NK-92 treated with Interleukin-12 subunit alpha and Interleukin-12 subunit beta, amount 100 ng/mL, for 24 hours (cell line): ENCODE measurements at regions not wholly inside any gene's neighbourhood (a gene's known extent, or its start where the extent isn't known, plus 50 kb on each side); places are given as distances from the start of the nearest gene placed in this dataset.

Experiments used
- DNase-seq: peaks from one replicate; lab custom pipeline; 2025; lab: John Stamatoyannopoulos, UW

DNA sequence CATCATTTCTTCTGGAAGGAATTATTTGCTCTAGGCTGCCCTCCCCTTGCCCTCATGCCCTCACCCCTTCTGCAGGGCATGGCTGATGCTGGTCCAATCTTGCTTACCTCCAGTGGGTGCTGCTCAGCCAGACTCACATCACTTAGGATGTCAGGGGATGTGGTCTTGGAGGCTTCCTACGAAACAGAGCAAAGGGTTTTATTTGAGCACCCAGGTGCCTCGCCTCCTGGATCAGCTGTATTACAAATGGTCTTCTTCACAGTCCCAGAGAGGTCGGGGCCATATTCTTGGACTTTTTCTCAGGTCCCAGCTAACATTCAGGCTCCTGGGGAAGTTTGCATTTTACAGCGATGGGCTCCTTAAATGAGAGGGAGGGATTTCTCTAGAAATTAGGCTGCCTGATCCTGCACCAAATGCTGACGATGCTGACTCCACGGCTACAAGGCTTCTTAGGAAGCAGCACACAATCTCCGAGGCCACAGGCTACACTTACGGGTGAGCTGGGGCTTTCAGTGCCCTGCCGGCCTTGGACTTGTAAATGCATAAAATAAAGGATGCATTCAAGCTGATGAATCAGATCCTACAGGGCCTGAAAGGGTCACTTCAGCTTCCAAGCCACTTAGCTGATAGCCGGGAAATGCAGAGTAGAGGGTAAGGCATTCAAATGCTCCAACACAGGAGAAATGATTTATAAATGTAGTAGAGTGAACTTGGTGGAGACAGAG lies 159.8 kb upstream of the ECI2 start:
- no peak for DNase-seq

DNA sequence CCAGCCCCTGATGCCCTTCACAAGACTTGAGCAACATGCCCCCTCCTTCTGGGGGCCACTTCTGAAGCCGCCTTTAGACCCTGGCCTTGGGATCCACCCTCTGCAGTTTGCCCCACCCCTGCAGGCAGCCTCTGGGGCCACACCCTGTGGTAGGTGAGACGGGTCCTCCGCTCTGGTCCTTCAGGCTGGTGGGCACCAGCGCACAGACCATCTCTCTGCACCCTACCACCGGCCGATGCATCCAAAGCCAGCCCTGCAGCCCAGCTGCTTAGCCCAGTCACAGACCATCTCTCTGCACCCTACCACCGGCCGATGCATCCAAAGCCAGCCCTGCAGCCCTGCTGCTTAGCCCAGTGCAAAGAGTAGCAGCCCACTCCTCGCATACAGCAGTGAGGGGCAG lies 159.3 kb upstream of the ECI2 start:
- DNase-seq, result no peak

DNA sequence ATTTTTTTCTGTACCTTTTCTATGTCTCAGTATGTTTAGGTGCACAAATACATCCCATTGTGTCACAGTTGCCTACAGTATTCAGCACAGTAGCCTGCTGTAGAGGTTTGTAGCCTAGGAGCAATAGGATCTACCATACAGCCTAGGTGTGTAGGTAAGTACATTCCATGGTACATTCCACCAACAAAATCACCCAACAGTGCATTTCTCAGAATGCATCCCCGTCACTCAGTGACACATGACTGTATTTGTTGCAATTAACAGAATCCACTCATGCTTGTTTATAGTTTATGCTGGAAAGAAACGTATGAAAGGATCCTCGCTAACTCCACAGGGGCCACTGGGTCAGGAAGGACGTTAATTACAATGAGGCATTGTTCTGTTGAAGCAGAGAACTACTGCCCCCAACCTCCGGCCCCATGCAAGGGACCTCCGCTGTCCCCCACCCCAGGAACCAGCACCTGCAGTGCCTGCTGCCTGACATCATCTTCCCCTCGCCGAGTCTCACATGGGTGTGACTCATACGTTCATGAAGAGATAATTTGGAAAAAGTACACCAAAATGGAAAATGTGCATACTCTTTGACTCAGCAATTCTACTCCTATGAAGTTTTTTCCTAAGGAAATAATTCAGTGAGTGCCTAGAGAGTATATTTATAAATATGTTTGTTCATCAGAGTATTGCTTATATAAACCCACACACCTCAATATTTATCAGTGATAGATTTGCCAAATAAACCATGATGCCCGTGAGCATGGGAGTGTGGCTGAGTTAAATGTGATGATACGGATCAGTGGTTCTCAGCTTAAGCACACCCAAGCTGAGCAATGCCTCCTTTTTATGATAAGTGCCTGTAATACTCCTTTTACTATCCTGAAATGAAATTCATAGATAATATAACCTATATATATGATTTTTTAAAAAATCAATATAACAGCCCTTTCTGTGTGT lies 156.4 kb upstream of the ECI2 start:
- DNase-seq, result no peak

DNA sequence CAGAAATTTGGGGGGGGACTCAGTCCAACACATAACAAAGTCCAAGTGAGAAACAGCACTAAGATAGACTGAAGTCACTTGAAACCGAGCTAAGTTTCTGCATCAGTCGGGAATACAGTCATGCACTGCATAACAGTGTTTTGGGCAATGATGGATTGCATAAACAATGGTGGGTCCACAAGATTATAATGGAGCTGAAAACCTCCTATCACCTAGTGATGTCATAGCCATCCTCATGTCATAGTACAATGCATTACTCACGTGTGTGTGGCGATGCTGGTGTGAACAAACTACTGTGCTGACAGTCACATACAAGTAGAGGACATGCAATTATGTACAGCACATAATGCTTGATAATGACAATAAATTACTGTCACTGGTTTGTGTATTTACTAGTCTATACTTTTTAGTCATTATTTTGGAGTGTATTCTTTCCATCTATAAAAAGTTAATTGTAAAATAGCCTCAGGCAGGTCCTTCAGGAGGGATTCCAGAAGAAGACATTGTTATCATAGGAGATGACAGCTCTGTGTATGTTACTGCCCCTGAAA lies 154.5 kb upstream of the ECI2 start:
- DNase-seq, result no peak

DNA sequence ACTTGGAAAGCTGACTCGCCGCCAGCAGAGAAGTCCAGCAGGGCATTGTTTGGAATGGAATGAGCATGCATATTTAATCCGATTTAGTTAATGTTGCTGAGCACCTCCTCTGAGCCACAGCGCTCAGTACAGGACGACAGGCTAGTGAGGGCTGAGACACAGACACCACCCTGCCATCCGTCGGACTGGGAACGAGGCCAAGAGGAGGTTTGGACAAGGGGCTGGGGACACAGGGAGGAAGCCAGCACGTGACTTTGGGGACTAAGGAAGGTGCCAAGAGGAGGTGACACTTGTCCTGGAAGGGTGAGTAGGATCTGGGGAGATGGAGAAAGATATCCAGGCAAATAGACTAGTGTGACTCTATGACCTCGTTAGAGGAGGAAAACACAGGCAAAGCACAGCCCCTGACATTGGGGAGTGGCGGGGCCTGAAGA lies 152.5 kb upstream of the ECI2 start:
- no peak for DNase-seq

DNA sequence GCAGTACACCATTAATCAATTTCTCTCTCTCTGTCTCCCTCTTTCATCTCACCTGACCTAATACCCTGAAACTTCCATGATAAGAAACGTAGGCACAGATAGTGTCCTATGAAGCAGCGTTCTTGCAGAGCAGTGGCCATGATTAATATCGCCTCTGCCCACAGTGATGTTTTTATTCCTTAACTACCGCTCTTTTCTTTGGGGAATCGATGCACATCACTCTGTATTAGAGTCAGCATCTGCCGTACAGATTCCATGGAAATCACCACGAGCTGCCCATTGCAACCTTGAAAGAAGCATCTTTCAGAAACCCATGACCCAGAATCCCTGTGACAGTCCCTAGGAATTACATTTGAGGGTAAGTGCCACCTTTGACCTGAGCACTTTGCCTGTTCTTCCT lies 152.0 kb upstream of the ECI2 start:
- no peak for DNase-seq

DNA sequence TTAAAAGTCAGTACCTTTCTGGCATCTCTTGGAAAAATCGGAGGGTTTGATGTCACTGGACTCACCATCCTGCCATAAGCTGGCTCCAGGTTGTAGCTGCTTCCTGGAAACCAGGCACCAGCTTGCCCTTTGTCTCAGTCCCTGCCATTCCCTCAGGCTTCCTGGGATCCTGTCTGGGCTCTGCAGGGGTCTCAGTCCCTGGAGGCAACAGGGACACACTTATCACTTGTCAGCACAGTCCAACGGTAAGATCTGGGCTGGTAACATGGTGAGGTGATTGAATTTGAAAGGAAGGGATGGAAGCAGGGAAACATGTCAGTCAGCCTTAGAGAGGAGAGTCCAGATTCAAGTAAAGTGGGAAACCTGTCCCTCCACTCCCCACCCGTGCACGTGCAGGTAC lies 147.6 kb upstream of the ECI2 start:
- DNase-seq, result no peak

DNA sequence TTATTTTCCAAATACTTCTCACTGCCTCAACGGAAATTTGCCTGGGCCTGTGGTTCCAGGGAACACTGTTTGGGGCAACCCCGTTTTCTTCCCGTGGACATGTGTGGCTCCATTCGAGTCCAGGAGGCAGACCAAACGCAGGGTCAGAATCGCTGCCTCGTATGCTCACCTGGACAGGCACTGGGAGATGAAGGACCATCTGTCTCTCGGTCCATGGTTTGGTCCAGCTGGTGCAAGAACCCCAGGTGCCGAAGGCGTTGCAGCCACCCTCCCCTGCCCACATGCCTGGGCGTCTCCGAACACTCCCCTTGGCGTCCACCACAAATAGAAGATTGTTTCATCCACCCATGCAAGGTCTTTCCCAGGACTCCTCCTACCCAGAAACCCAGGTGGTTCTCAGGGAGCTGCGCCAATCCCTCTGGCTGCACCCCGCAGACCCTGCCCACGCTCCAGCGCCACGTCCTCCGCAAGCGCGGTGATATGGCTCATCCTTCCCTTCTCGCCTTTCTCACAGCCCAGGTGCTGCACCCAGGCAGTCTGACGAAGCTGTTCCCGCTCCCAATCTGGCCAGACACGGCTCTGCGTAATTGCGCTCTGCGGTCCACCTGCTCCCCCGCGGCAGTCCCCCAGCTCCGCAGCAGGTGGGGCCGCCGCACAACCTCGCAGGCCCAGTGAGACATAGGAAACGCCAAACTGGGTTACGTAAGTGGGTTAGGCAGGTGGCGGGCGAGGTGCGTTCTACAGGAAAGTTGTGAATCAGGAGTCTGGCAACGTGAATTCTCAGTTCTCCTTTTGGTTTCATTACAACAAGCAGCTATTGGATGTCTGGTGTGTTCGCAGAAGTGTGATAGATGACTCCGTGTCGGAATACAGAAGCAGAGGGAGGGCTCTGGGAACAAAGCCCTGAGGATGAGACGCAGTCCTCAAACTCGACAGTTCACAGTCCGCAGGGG lies 146.2 kb upstream of the ECI2 start:
- no peak for DNase-seq

DNA sequence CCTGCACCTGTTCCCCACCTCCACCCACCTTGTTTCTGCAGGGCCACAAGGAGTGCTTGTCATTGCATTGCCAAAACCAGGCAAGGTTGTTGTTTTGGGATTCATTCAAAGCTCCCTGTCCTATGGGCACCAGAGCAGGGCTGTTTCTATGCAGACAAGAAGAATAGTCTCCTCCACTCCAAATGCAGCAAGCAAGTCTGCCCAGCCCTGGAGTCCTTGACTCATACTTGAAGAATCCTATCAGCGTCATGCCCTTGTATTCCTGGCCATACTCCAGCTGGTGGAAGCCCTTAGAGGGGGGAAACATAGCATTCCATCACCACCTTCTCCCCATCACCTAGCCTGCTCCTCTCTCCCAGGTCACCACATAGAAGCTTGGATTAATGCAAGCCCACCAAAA lies 145.3 kb upstream of the ECI2 start:
- DNase-seq, result no peak

DNA sequence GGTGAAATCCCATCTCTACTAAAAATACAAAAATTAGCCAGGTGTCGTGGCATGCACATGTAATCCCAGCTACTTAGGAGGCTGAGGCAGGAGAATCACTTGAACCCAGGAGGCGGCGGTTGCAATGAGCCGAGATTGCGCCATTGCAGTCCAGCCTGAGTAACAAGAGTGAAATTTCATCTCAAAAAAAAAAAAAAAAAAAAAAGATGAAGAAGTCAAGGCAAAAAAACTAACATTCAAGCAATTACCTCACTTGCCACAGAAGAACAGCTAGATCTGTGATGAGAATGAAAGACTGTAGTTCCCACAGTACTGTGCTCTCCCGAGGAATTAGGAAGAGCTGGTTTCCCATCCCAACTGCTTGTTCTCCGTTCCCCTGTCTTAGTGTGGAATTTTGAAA lies 144.7 kb upstream of the ECI2 start:
- no peak for DNase-seq

DNA sequence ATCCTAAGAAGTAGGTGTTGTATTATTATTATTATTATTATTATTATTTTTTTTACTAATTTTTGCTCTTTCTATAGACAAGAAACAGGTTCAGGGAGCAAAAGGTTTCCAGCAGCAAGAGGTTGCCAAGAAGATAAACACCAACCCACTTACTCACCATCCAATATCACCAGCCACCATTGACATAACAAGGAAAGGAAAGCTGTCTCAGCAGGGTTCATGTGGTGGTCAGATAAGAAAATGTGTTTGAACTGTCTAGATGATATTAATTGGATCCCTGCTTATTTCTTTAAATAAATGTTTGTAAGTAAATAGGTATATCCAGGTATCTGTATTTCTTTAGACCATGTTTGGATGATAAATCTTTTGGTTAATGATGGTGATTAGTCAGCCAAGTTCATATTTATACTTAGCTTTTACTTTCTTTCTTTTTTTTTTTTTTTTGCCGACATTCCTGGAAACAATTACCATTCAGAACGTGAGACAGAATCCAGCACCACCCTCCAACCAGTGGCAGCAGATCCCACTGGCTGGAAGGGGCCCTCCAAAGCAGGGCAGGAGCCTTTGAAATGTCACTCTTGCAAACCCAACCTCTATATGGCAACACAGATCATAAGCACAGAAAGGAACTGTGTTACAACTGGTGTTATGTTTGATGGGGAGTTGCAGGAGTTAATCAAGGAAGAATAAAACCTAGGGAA lies 139.2 kb upstream of the ECI2 start:
- DNase-seq, result no peak

DNA sequence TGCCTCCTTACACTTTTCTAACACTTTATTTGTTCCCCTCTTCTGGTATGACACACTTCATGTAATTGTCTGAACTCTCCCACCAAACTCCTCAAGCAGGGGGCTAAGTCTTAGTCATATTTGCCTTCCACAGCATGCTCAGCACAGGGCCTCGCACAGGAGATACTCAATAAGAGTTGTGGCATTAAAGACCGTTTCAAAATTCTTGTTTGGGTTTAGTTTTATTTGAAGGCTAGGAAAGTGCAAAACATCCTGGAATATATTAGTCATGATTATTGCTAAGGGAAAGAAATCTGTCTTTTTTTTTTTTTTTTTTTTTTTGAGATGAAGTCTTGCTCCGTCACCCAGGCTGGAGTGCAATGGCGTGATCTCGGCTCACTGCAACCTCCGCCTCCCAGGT lies 137.6 kb upstream of the ECI2 start:
- DNase-seq, result no peak

DNA sequence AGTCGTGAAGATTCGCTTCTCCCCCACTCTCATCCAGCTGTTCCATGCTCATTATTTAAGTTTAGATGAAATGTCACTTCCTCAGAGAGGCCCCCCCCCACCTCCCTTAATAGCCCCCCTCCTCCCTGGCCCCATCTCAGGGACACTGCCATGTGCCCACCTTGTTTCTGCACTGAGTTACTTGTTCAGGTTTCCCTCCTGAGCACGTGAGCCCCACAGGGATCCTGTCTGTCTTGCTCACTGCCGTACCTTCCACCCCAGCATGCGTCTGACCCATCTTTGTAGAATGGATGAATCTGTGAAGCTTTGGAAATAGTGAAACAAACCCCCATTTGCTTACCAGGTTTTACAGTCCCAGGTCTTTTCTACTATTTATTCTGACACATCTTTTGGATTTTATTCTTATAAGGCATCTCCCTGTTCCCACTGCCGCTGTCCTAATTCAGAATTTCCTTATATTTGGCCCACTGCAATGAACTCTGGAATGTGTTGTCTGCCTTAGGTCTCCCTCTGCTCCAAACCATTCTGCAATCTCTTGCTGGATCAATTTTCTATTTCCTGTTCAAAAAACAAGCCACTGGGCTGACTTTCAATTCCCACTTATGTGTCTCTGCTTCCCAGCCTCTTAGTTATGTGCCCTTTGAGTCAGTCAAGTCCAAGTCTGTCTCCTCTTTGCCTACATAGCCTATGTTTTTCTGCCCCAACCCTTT lies 136.5 kb upstream of the ECI2 start:
- no peak for DNase-seq

DNA sequence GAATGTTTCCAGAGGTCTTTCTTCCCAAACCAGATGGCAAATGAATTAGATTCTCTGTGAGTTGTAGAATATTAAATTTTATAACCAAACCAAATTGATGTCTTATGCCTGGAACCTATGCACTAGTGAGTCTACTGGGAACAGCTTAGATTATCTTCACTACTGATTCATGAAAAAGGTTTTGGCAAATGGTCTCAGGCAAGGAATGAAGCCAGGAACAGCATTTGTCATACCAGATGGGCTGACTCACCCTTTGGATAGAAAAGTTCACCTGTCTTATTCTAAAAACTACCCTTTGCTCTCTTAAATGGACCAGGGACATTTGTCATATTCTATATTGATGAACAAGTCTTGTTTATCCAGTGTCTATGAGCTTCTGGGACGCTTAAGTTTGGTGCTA lies 135.4 kb upstream of the ECI2 start:
- no peak for DNase-seq

DNA sequence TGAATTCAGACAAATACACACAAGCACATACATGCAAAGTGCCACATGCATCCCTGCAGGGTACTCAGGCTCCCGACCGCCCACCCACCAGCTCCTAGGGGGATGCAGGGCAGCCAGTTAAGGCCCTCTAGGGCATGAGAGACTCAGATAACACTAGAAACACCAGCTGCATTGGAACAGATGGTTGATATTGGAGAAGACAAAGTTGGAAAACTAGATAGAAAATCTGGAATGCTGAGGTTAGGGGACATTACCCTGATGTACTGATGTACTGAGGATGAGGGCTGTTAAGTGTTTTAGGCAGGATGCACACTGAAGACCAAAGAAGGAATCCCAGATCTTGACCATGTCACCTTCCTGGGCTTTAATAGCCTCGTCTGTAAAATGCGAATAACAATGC lies 134.6 kb upstream of the ECI2 start:
- DNase-seq, result no peak

DNA sequence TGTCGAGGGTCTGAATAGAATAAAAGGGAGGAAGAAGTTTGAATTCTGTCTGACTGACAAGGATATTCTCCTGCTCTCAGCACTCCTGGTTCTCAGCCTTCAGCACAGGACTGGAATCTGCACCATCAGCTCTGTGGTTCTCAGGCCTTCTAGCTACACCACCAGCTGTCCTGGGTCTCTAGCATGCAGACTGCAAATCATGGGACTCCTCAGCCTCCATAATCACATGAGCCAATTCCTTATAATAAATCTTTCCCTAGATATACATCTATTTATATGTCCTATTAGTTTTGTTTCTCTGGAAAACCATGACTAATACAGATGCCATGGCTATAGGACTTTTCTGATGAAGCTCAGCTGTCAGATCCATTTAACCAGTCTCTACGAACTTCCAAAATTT lies 132.8 kb upstream of the ECI2 start:
- no peak for DNase-seq

DNA sequence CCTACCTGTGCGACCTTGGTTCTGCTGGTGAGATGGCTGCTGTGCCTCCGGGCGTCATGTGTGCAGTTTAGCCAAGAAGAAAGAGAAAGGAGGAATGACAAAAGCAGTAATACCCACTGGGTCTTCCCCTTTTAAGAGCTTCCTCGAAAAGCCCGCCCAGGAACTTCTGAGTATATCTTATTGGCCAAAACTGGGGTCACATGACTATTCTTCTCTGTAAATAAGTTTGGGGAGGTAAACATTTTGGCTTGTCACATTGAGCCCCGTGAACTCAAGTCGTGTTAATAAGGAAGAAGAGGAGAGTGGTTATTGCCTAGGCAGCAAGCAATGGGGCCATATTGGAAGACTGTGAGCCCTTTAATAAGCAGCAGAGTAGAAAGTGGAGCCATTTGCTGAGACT lies 130.4 kb upstream of the ECI2 start:
- no peak for DNase-seq

DNA sequence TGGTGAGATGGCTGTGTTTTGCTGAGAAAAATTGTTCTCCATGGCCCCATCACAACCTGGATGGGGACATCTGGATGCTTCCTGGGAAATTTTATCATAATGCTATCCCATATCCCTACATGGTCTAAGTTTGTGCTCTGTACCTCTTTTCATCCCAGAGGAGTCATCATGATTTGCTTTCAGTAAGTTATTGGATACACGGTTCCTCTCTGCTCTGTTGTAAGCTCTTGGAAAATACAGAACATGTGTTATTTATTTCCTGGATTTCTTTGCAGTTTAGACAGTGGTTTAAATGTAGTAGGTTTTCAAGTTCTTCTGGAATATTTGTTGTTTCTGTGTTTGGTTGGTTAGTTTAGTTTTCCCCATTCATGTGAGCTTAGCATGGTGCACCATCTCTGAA lies 129.2 kb upstream of the ECI2 start:
- no peak for DNase-seq

DNA sequence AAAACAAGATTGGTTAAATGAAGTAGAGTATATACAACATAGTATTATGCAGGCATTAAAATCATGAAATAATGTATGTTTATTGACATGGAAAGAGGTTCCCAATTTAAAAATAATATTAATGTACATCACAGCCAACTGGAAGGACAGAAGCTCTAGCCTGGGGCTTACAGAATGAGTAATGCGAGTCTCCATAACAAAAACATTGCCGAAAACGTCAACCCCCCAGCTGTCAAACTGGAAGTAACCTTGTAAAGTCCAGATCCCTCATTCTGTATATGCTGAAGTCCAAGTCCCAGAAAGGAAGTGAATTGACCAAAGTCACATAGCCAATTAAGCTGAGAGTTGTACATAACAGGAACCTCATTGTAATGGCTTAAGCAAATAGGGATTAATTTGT lies 128.7 kb upstream of the ECI2 start:
- no peak for DNase-seq

DNA sequence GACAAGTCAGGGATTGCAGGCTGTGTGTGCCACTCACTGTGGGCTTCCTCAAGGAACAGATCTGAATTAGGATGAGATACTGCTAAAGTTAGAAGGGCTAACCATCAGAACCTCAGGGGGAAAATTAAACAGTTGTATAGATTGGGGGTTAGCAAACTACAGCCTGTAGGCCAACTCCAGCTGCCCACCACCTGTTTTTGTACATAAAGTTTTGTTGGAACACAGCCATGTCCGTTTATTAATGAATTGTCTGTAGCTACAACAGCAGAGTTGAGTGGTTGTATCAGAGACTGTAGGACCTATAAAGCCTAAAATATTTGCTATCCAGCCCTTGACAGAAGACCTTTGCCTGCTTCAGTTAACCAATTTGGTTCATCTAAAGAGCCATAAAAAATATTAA lies 127.2 kb upstream of the ECI2 start:
- DNase-seq, result no peak

DNA sequence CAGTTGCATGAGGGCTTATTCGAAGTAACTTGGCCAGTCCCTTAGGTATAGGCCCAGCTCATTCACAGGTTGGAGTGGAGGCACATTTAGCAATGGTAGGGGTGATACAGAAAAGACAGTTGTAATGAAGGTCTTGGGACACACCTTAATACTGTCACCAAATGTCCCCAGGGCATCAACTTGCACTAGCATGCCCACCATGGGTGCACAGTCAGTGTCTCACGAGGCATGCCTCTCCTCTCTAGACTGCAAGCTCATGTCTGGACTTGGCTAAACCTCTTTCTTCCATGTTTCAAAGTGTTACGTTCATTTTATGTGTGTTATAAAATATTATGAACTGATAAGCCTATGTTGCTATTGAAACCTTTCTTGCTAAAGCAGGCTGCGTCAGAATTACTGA lies 124.0 kb upstream of the ECI2 start:
- DNase-seq, result no peak
